RWPE2 (cell line): ENCODE measurements at regions not wholly inside any gene's neighbourhood (a gene's known extent, or its start where the extent isn't known, plus 50 kb on each side); places are given as distances from the start of the nearest gene placed in this dataset.

Source experiments
- ATAC-seq: fragments of 200-7000 bp; cut with Tn5 transposase; 3 replicates; pipeline ENCODE4 v1.9.1; 2021; ENCODE audit warnings: low read depth
- DNase-seq: peaks from one replicate; pipeline ENCODE4 v3.0.0-alpha.2; 2020; ENCODE audit warnings: low spot score
- H3K27ac ChIP-seq: fragments of 450-650 bp; 2 replicates; pipeline ENCODE4 v1.5.1; 2017; ENCODE audit warnings: mild to moderate bottlenecking; ENCODE audit not compliant: poor library complexity, severe bottlenecking
- H3K27me3 ChIP-seq: fragments of 250-450 bp; sonication (Bioruptor Pico); 2 replicates; pipeline ENCODE4 v1.5.1; 2021; ENCODE audit warnings: mild to moderate bottlenecking, moderate library complexity; ENCODE audit not compliant: insufficient read depth, poor library complexity, severe bottlenecking
- H3K36me3 ChIP-seq: fragments of 250-450 bp; sonication (Bioruptor Pico); 2 replicates; pipeline ENCODE4 v1.5.1; 2020; ENCODE audit warnings: low read depth, mild to moderate bottlenecking, moderate library complexity
- H3K4me1 ChIP-seq: fragments of 250-450 bp; sonication (Bioruptor Pico); 2 replicates; pipeline ENCODE4 v1.5.1; 2021; ENCODE audit warnings: mild to moderate bottlenecking, moderate library complexity; ENCODE audit not compliant: insufficient read depth, poor library complexity, severe bottlenecking
- H3K4me3 ChIP-seq: fragments of 250-450 bp; sonication (Bioruptor Pico); 2 replicates; pipeline ENCODE4 v1.5.1; 2021; ENCODE audit warnings: mild to moderate bottlenecking, moderate library complexity; ENCODE audit not compliant: severe bottlenecking
- H3K9me3 ChIP-seq: fragments of 250-450 bp; sonication (Bioruptor Pico); 2 replicates; pipeline ENCODE4 v1.5.1; 2021; ENCODE audit warnings: mild to moderate bottlenecking, moderate library complexity; ENCODE audit not compliant: severe bottlenecking
- TF ChIP-seq, protein P1 (sequence below): fragments of 450-650 bp; IDR thresholded peaks from one replicate; pipeline ENCODE4 v1.5.1; 2017; ENCODE audit warnings: mild to moderate bottlenecking, moderate library complexity; ENCODE audit not compliant: poor library complexity, severe bottlenecking

DNA sequence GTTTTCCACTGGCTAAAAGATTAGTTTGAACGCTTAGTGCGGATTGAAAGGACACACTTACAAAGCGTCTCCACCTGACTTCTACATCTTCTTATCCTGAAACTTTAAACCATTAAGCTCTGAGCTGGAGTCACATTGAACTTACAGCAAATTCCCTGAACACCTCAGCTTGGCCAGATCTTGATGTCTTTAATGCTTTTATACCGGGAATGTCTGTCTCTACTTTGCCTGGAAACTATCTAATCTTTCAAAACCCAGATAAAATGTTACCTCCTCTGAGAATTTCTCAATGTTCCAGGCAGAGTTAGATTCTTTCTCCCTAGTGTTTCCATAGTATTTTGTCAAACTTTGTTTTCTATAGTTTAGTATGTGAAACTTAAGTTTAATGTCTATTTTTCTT, 179.9 kb downstream of the DTHD1 start:
- H3K27me3 ChIP-seq = no peaks in the 10 kb centered on the region
- no peak for ATAC-seq

DNA sequence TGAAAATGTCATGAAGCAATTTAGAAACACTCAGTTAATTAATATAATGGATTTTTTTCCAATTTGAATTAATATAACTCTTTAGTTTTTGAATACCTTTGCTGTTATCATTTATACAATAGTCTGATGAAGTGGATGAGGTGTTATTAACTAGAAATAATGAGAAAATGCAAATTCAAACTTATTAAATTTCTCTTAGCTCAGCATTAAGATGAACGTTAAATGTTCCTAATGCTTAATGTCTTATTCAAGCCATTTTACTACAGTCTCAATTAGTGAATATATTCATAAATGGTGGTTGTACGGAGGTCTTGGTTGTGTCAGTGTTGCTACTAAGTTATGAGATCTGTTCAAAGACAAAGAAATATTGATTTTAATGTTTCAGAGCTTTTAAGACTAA, 186.3 kb downstream of the DTHD1 start:
- ATAC-seq = no peak
- no peak overlapping the region for H3K4me3 ChIP-seq
- TF ChIP-seq, protein P1, sequence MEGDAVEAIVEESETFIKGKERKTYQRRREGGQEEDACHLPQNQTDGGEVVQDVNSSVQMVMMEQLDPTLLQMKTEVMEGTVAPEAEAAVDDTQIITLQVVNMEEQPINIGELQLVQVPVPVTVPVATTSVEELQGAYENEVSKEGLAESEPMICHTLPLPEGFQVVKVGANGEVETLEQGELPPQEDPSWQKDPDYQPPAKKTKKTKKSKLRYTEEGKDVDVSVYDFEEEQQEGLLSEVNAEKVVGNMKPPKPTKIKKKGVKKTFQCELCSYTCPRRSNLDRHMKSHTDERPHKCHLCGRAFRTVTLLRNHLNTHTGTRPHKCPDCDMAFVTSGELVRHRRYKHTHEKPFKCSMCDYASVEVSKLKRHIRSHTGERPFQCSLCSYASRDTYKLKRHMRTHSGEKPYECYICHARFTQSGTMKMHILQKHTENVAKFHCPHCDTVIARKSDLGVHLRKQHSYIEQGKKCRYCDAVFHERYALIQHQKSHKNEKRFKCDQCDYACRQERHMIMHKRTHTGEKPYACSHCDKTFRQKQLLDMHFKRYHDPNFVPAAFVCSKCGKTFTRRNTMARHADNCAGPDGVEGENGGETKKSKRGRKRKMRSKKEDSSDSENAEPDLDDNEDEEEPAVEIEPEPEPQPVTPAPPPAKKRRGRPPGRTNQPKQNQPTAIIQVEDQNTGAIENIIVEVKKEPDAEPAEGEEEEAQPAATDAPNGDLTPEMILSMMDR = no peak
- DNase-seq = no peak
- H3K4me1 ChIP-seq = no peaks in the 10 kb centered on the region
- H3K36me3 ChIP-seq = no peaks in the 10 kb centered on the region
- H3K9me3 ChIP-seq = no peaks in the 10 kb centered on the region
- H3K27me3 ChIP-seq = no peaks in the 10 kb centered on the region
- no peak overlapping the region for H3K27ac ChIP-seq

More for the DNA sequence above, 179.9 kb downstream of the DTHD1 start:
- TF ChIP-seq, protein P1 = no peak
- H3K27ac ChIP-seq = no peak overlapping the region
- no peaks in the 10 kb centered on the region for H3K9me3 ChIP-seq
- H3K36me3 ChIP-seq = no peaks in the 10 kb centered on the region
- DNase-seq = no peak
- H3K4me1 ChIP-seq = no peaks in the 10 kb centered on the region
- no peak overlapping the region for H3K4me3 ChIP-seq

DNA sequence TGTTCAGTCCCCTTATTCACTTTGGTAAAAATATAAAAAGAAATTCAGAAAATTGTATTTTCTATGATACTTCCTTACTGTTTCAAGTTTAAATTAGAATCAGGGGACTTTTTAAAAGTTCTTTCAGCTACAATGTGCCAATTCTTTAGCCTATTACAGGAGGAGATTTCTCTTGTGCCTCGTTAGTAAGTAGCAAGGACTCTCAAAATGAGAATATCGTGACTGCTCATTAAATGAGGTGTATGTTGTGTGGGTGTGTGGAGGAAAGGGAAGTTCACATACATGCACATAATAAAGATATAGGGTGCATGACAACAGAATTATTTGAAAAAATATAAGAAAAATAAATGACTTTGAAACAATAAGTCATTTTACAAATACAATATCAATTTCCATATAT, 190.5 kb downstream of the DTHD1 start:
- DNase-seq (no peak), ATAC-seq (no peak)
- H3K9me3 ChIP-seq = no peaks in the 10 kb centered on the region
- no peaks in the 10 kb centered on the region for H3K36me3 ChIP-seq
- no peak overlapping the region for H3K27ac ChIP-seq
- no peaks in the 10 kb centered on the region for H3K4me1 ChIP-seq
- H3K4me3 ChIP-seq = no peak overlapping the region
- H3K27me3 ChIP-seq = no peaks in the 10 kb centered on the region
- TF ChIP-seq, protein P1 = no peak

DNA sequence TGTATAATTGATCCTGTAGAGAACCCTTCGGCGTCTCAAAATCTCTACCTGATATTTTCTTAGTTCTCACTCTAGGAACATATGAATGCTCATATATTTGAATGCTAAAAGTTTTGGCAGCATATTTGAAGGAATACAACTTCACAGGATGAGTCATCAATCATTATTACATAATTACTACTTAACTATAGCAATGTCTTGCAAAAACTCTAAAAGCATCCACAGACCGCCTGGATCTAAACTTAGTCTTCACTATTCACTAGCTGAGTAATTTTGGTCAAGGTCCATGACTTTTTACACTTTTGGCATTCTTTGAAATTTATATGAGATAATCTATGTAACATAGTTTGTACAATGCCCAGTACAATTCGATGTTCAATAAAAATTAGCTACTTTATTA, 194.7 kb downstream of the DTHD1 start:
- Histone ChIP-seq H3K4me1 (no peaks in the 10 kb centered on the region), H3K36me3 (no peaks in the 10 kb centered on the region), H3K27me3 (no peaks in the 10 kb centered on the region), H3K4me3 (no peak overlapping the region), H3K9me3 (no peaks in the 10 kb centered on the region), H3K27ac (no peak overlapping the region)
- TF ChIP-seq, protein P1 = no peak
- ATAC-seq = no peak
- DNase-seq = no peak

DNA sequence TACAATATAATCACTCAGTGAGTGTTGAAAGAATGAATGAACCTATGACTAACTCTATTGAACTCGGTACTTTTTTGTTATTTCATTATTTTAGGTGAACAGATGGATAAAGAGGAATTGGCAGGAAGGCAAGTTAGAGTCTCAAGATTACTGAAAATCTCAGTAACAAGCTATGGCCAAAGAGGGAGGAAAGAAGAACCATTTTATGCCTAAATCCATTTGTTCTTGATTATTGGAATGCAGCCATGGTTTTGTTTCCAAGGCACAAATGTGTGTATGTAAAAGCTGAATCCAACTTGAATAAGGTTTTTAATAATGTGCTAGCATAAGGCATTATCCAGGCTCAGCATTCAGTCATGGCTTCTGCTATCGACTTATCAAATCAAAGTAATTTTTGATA, 196.4 kb downstream of the DTHD1 start:
- H3K9me3 ChIP-seq = no peaks in the 10 kb centered on the region
- no peak for ATAC-seq
- TF ChIP-seq, protein P1 = no peak

More for the DNA sequence above, 196.4 kb downstream of the DTHD1 start:
- no peaks in the 10 kb centered on the region for H3K4me1 ChIP-seq
- no peak overlapping the region for H3K4me3 ChIP-seq
- H3K27ac ChIP-seq = no peak overlapping the region
- DNase-seq = no peak
- H3K36me3 ChIP-seq = no peaks in the 10 kb centered on the region
- H3K27me3 ChIP-seq = no peaks in the 10 kb centered on the region
